ENCODE measurements at regions not wholly inside any gene's neighbourhood (a gene's known extent, or its start where the extent isn't known, plus 50 kb on each side); places are given as distances from the start of the nearest gene placed in this dataset.

DNA sequence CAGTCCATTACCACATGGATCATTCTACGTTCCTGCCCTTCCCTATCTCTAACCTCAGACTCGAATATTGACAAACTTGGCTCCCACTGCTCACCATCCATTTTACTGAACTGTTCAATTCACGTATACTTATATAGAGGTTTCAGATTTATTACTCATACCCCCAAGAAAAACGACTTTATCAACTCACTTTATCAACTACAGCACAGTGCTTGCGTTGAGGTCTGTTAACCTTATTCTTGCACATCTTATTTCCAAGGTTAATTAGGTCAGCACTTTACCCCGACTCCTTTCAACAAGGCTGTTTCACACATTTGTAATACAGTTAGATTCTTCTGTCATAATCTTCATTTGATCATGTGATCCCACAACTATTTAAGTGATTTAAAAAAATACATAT, 162.3 kb upstream of the AHR start:
- TF ChIP-seq TBP (IDR thresholded peaks at IDR 0.05; ENCODE audit: low read depth, low read length) (no peak), YY1 (IDR thresholded peaks at IDR 0.05; ENCODE audit: low read depth, low read length) (no peak), POLR2A (IDR thresholded peaks at IDR 0.05; ENCODE audit: control extremely low read depth in 1 of 2, low read depth in 2 of 2, low read length in 2 of 2) (no peak), TAF1 (IDR thresholded peaks at IDR 0.05; ENCODE audit: low read depth, low read length) (no peak), CREB1 (IDR thresholded peaks at IDR 0.05) (no peak), ZNF274 (IDR thresholded peaks at IDR 0.05; ENCODE audit: borderline replicate concordance, extremely low read depth, low read length) (no peak)
- TF ChIP-seq, protein P1, sequence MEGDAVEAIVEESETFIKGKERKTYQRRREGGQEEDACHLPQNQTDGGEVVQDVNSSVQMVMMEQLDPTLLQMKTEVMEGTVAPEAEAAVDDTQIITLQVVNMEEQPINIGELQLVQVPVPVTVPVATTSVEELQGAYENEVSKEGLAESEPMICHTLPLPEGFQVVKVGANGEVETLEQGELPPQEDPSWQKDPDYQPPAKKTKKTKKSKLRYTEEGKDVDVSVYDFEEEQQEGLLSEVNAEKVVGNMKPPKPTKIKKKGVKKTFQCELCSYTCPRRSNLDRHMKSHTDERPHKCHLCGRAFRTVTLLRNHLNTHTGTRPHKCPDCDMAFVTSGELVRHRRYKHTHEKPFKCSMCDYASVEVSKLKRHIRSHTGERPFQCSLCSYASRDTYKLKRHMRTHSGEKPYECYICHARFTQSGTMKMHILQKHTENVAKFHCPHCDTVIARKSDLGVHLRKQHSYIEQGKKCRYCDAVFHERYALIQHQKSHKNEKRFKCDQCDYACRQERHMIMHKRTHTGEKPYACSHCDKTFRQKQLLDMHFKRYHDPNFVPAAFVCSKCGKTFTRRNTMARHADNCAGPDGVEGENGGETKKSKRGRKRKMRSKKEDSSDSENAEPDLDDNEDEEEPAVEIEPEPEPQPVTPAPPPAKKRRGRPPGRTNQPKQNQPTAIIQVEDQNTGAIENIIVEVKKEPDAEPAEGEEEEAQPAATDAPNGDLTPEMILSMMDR (IDR thresholded peaks at IDR 0.05; ENCODE audit: control extremely low read depth in 1 of 3, insufficient read depth in 1 of 3, low read depth in 1 of 3, low read length in 3 of 3), result no peak
